Calu3 (cell line): ENCODE measurements at regions not wholly inside any gene's neighbourhood (a gene's known extent, or its start where the extent isn't known, plus 50 kb on each side); places are given as distances from the start of the nearest gene placed in this dataset.

Experiments
- BruUV-seq: library from RNA; stranded (reverse); fragments of 400-500 nt; replicated peaks from 2 replicates; lab custom pipeline; 2021; lab: Mats Ljungman, UMichigan
- CTCF ChIA-PET: fragments of 300-600 bp; sonication (Branson Sonifier 250); formaldehyde crosslinking; loops from one replicate; lab custom pipeline; 2022; ENCODE audit warnings: antibody characterized with exemption; lab: Charles Lee
- DNase-seq: peaks from one replicate; pipeline ENCODE4 v3.0.0; 2022
- H3K27ac Mint-ChIP-seq: one replicate; pipeline ENCODE4 v1.8.0; 2022; ENCODE audit warnings: mixed read lengths; ENCODE audit not compliant: unreplicated experiment
- H3K27me3 Mint-ChIP-seq: one replicate; pipeline ENCODE4 v1.8.0; 2022; ENCODE audit warnings: mixed read lengths; ENCODE audit not compliant: unreplicated experiment
- H3K36me3 Mint-ChIP-seq: one replicate; pipeline ENCODE4 v1.8.0; 2022; ENCODE audit warnings: mild to moderate bottlenecking, moderate library complexity, mixed read lengths; ENCODE audit not compliant: insufficient read depth, unreplicated experiment
- H3K4me1 Mint-ChIP-seq: one replicate; pipeline ENCODE4 v1.8.0; 2022; ENCODE audit warnings: mild to moderate bottlenecking, low read depth, mixed read lengths; ENCODE audit not compliant: unreplicated experiment
- H3K4me3 Mint-ChIP-seq: one replicate; pipeline ENCODE4 v1.8.0; 2022; ENCODE audit warnings: mild to moderate bottlenecking, low read depth, moderate library complexity, mixed read lengths; ENCODE audit not compliant: unreplicated experiment
- H3K9me3 Mint-ChIP-seq: one replicate; pipeline ENCODE4 v1.8.0; 2022; ENCODE audit warnings: low read depth, mixed read lengths; ENCODE audit not compliant: unreplicated experiment
- intact Hi-C: fragments of 100-400 bp; cut with micrococcal nuclease; formaldehyde crosslinking; loops from one replicate; pipeline ENCODE4 v1.10.0; 2022; ENCODE audit not compliant: unreplicated experiment
- TF ChIP-seq, protein P1 (sequence below): fragments of 200-600 bp; IDR thresholded peaks from one replicate; pipeline ENCODE4 v1.8.0; 2022; ENCODE audit warnings: antibody characterized with exemption; ENCODE audit not compliant: unreplicated experiment

DNA sequence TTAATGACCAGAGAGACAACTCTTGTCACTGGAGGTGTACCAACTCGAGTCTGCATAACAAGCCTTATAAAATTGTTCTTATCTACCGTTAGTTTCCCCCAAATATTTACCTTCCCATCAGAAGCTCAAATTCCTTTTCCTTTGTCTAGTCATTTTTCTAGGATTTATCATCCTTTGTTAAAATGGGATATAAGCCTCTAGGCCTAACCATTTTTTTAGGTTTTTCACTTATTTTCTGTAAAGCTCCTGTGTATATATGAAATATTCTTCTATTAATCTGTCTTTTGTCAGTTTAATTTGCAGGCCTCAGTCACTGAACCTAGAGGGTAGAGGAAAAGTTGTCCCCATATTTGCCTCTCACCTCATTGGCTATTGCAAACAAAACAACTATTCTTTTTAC is 99.6 kb upstream of the TNFAIP3 start:
- Mint-ChIP-seq H3K4me1 (peaks cover 18% of the 10 kb centered on the region), H3K27ac (no peak overlapping the region), H3K27me3 (no peaks in the 10 kb centered on the region), H3K36me3 (no peaks in the 10 kb centered on the region), H3K4me3 (no peak overlapping the region), H3K9me3 (peaks cover 2% of the 10 kb centered on the region)
- BruUV-seq = no TSS peak
- intact Hi-C loops = no loop called here
- DNase-seq = no peak
- CTCF ChIA-PET = no interaction called here
- TF ChIP-seq, protein P1, sequence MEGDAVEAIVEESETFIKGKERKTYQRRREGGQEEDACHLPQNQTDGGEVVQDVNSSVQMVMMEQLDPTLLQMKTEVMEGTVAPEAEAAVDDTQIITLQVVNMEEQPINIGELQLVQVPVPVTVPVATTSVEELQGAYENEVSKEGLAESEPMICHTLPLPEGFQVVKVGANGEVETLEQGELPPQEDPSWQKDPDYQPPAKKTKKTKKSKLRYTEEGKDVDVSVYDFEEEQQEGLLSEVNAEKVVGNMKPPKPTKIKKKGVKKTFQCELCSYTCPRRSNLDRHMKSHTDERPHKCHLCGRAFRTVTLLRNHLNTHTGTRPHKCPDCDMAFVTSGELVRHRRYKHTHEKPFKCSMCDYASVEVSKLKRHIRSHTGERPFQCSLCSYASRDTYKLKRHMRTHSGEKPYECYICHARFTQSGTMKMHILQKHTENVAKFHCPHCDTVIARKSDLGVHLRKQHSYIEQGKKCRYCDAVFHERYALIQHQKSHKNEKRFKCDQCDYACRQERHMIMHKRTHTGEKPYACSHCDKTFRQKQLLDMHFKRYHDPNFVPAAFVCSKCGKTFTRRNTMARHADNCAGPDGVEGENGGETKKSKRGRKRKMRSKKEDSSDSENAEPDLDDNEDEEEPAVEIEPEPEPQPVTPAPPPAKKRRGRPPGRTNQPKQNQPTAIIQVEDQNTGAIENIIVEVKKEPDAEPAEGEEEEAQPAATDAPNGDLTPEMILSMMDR = no peak

DNA sequence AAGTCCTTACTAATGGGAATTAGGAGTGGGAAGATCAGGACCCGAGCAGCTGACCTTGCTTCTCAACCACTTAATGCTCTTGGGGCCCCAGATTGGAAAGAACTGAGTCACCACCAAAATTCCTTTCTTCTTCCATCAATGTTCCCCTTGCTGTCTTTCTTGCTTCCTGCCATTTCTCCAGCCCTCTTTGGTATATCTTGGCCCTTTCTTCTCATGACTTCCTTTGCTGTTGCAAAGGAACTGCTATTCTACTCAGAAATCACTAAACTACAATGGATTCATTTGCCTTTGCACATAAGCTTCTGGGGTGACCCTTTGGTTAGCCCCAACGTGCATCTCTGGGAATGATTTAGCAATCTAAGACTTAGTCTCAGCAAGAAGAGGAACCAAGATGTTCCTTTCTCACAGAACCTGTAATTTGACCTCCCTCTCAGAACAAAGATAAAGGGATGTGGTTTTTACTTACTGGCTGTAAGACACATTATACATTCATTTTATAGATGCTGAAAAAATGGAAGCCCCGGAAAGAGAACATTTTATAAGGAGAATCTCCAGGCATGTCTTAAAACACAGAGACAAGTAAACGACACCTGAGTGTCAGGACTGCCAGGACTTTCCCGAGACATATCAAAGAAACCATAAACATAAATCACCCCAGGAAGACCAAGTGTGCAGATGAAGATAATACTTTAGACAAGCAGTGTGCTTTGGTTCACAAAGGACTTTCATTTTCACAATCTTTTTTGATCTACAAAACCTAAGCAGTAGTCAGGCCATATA is 99.0 kb upstream of the TNFAIP3 start:
- H3K4me3 Mint-ChIP-seq = no peak overlapping the region
- no peak for DNase-seq
- CTCF ChIA-PET = no interaction called here
- intact Hi-C loops = no loop called here
- H3K36me3 Mint-ChIP-seq = no peaks in the 10 kb centered on the region
- BruUV-seq = no TSS peak
- H3K27me3 Mint-ChIP-seq = no peaks in the 10 kb centered on the region
- H3K4me1 Mint-ChIP-seq = peaks cover 18% of the 10 kb centered on the region
- no peak overlapping the region for H3K27ac Mint-ChIP-seq
- H3K9me3 Mint-ChIP-seq = peaks cover 2% of the 10 kb centered on the region
- TF ChIP-seq, protein P1 = no peak

DNA sequence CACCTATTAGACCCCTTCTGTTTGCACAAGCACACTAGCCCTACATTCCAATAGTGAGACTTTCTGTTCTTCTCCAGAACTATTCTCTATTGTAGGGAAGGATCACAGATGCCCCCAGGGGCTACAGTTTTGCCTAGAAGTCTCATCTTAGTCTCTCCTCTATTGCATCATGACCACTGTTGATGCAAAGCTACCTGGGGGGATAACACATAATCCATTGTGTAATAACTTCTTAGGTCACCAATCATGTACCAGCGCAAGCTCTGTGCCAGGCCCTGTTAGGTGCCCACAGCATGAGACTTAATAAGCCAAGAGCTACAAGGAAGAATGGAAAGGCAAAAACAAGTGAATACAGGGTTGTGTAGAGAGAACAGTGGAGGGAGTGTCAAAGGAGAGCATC is 98.1 kb upstream of the TNFAIP3 start:
- peaks cover 13% of the 10 kb centered on the region for H3K4me1 Mint-ChIP-seq
- peak overlapping the region; percentile 78 for H3K27ac Mint-ChIP-seq
- TF ChIP-seq, protein P1 = no peak
- peaks cover 2% of the 10 kb centered on the region for H3K9me3 Mint-ChIP-seq
- H3K27me3 Mint-ChIP-seq = no peaks in the 10 kb centered on the region
- no TSS peak for BruUV-seq
- H3K36me3 Mint-ChIP-seq = no peaks in the 10 kb centered on the region
- no peak for DNase-seq
- intact Hi-C loops = no loop called here
- CTCF ChIA-PET = no interaction called here
- H3K4me3 Mint-ChIP-seq = no peak overlapping the region

DNA sequence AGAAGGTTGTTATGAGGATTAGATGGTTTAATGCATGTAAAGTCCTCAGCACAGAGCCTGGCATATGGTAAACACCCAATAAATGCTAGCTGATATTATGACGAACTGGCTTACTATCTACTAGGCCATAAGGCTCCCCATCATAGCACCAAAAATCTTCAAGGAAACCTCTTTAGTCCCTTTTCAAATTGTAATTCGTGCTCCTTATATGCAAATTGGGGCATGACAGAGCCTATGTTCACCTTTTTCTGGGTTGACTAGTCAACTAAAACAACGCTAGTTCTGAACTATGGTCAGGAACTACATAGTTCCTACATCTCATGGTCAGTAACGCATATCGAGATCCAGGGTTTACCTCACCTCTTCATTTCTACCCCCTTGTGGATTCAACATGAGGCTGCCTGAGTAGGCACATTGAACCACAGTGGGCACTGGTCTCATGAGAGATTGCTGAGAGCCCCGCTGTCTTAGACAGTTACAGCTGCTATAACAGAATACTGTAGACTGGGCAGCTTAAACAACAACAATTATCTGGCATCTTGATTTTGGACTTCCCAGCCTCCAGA is 97.2 kb upstream of the TNFAIP3 start:
- Mint-ChIP-seq H3K4me1 (peaks cover 4% of the 10 kb centered on the region), H3K4me3 (no peak overlapping the region), H3K36me3 (no peaks in the 10 kb centered on the region), H3K27me3 (no peaks in the 10 kb centered on the region), H3K27ac (no peak overlapping the region), H3K9me3 (peaks cover 2% of the 10 kb centered on the region)
- CTCF ChIA-PET = no interaction called here
- no peak for DNase-seq
- BruUV-seq = no TSS peak
- intact Hi-C loops = no loop called here
- TF ChIP-seq, protein P1 = no peak
